ENCODE measurements at regions not wholly inside any gene's neighbourhood (a gene's known extent, or its start where the extent isn't known, plus 50 kb on each side); places are given as distances from the start of the nearest gene placed in this dataset.

GRCh38 chr1:39117899-39118450, 86.5 kb upstream of the MACF1 start:
- TF ChIP-seq CTCF (IDR thresholded peaks at IDR 0.05) (no peak), EP300 (IDR thresholded peaks at IDR 0.05) (no peak), POLR2A (IDR thresholded peaks at IDR 0.05) (no peak)
